ENCODE measurements at regions not wholly inside any gene's neighbourhood (a gene's known extent, or its start where the extent isn't known, plus 50 kb on each side); places are given as distances from the start of the nearest gene placed in this dataset.

DNA sequence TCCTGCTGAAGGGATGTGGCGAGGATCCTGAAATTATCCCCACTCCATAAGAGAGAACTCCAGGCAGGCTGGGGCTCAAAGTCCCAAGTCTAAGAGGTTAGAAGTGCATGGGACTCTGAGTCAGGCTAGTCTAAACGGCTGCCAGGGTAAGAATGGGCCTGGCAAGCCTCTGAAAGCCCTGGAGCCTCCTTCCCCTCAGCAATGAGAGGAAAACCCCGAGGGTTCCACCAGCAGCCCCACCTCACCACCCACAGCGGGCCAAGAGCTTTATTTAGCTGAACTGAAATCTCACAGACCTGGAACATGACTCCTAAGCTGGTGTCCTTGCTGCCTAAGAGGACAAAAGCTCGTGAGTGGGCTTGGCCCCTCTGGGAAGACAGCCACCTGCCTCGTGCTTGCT lies 135.5 kb downstream of the SEC61B start:
- H3K27ac ChIP-seq, result peak overlapping the region in 2 of 4 donors; percentile 31 to 57
- H3K4me1 ChIP-seq, result peaks cover 0 to 28% (median 14%) of the 10 kb centered on the region in 4 donors
- no peaks in the 10 kb centered on the region for H3K9me3 ChIP-seq
- H3K36me3 ChIP-seq, result no peaks in the 10 kb centered on the region
- peak in 1 of 4 donors; percentile 77 for TF ChIP-seq POLR2AphosphoS5 (IDR thresholded peaks at IDR 0.05)
- TF ChIP-seq POLR2A (IDR thresholded peaks at IDR 0.05), result no peak
- TF ChIP-seq EP300 (IDR thresholded peaks at IDR 0.05), result peak in 2 of 4 donors; percentile 45 to 95
- TF ChIP-seq, protein P1, sequence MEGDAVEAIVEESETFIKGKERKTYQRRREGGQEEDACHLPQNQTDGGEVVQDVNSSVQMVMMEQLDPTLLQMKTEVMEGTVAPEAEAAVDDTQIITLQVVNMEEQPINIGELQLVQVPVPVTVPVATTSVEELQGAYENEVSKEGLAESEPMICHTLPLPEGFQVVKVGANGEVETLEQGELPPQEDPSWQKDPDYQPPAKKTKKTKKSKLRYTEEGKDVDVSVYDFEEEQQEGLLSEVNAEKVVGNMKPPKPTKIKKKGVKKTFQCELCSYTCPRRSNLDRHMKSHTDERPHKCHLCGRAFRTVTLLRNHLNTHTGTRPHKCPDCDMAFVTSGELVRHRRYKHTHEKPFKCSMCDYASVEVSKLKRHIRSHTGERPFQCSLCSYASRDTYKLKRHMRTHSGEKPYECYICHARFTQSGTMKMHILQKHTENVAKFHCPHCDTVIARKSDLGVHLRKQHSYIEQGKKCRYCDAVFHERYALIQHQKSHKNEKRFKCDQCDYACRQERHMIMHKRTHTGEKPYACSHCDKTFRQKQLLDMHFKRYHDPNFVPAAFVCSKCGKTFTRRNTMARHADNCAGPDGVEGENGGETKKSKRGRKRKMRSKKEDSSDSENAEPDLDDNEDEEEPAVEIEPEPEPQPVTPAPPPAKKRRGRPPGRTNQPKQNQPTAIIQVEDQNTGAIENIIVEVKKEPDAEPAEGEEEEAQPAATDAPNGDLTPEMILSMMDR (IDR thresholded peaks at IDR 0.05), result no peak
- no peak overlapping the region for H3K4me3 ChIP-seq
- 49 to 64% methylated on average over 6 of the region's 6 CpGs for WGBS, 2 donors
- peak; percentile 76 for DNase-seq
- no peaks in the 10 kb centered on the region for H3K27me3 ChIP-seq
- intact Hi-C loops (cut with DNase I), result no loop called here

GRCh38 chr9:99358668-99359067 lies 136.6 kb downstream of the SEC61B start:
- Histone ChIP-seq H3K4me1 (peaks cover 0 to 21% (median 11%) of the 10 kb centered on the region in 4 donors), H3K36me3 (no peaks in the 10 kb centered on the region), H3K27me3 (no peaks in the 10 kb centered on the region), H3K9me3 (no peaks in the 10 kb centered on the region), H3K27ac (no peak overlapping the region), H3K4me3 (no peak overlapping the region)
- WGBS, 2 donors, result 89 to 92% methylated on average over 7 of the region's 7 CpGs
- TF ChIP-seq, protein P1 (IDR thresholded peaks at IDR 0.05), result no peak
- TF ChIP-seq EP300 (IDR thresholded peaks at IDR 0.05) (no peak), POLR2AphosphoS5 (IDR thresholded peaks at IDR 0.05) (no peak), POLR2A (IDR thresholded peaks at IDR 0.05) (no peak)
- DNase-seq, result no peak
- intact Hi-C loops (cut with DNase I), result no loop called here

DNA sequence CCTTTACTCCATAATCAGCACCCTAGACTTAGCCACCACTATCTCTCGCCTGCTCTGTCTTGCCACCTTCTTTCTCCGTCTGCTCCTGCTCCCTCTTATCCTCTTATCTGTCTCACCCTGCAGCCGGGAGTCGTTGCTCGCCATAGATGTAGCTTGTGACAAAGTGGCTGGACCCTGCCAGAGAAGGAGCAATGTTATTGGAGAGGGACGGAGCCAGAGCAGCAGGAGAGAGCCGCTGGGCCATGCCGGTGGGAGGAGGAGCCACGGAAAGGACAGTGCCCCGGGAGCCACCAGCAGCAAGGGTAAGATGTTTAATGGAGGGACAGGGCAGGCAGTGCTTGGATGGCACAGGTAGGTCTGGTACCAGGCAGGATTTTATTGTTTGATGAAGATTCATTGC lies 137.3 kb downstream of the SEC61B start:
- Histone ChIP-seq H3K4me1 (peaks cover 0 to 21% (median 9%) of the 10 kb centered on the region in 4 donors), H3K27ac (no peak overlapping the region), H3K9me3 (no peaks in the 10 kb centered on the region), H3K27me3 (no peaks in the 10 kb centered on the region), H3K4me3 (no peak overlapping the region), H3K36me3 (no peaks in the 10 kb centered on the region)
- no peak for DNase-seq
- intact Hi-C loops (cut with DNase I), result no loop called here
- TF ChIP-seq POLR2A (IDR thresholded peaks at IDR 0.05), result no peak
- no peak for TF ChIP-seq EP300 (IDR thresholded peaks at IDR 0.05)
- no peak for TF ChIP-seq POLR2AphosphoS5 (IDR thresholded peaks at IDR 0.05)
- TF ChIP-seq, protein P1 (IDR thresholded peaks at IDR 0.05), result no peak
- 49 to 59% methylated on average over 10 of the region's 10 CpGs for WGBS, 2 donors

- intact Hi-C loops (cut with DNase I), result no loop called here
- no peaks in the 10 kb centered on the region for H3K27me3 ChIP-seq
- no peak for DNase-seq
- no peaks in the 10 kb centered on the region for H3K36me3 ChIP-seq
- TF ChIP-seq, protein P1 (IDR thresholded peaks at IDR 0.05), result no peak
- TF ChIP-seq POLR2AphosphoS5 (IDR thresholded peaks at IDR 0.05) (no peak), POLR2A (IDR thresholded peaks at IDR 0.05) (no peak), EP300 (IDR thresholded peaks at IDR 0.05) (no peak)
- H3K27ac ChIP-seq, result no peak overlapping the region
- H3K4me1 ChIP-seq, result peaks cover 0 to 21% (median 9%) of the 10 kb centered on the region in 4 donors
- no peak overlapping the region for H3K4me3 ChIP-seq
- WGBS, 2 donors, result 42 to 51% methylated on average over 2 of the region's 2 CpGs
- no peaks in the 10 kb centered on the region for H3K9me3 ChIP-seq
Observed at GRCh38 chr9:99360026-99360425, 137.9 kb downstream of the SEC61B start.

- H3K27me3 ChIP-seq, result no peaks in the 10 kb centered on the region
- no peaks in the 10 kb centered on the region for H3K36me3 ChIP-seq
- no peak for DNase-seq
- H3K4me1 ChIP-seq, result peaks cover 0 to 21% (median 12%) of the 10 kb centered on the region in 4 donors
- intact Hi-C loops (cut with DNase I), result no loop called here
- H3K9me3 ChIP-seq, result no peaks in the 10 kb centered on the region
- H3K4me3 ChIP-seq, result no peak overlapping the region
- TF ChIP-seq, protein P1 (IDR thresholded peaks at IDR 0.05), result no peak
- TF ChIP-seq POLR2AphosphoS5 (IDR thresholded peaks at IDR 0.05), result peak in 1 of 4 donors; percentile 29
- TF ChIP-seq POLR2A (IDR thresholded peaks at IDR 0.05), result no peak
- 8 to 14% methylated on average over 8 of the region's 8 CpGs for WGBS, 2 donors
- no peak overlapping the region for H3K27ac ChIP-seq
Observed at GRCh38 chr9:99361817-99362216, 139.7 kb downstream of the SEC61B start.
